ENCODE measurements at regions not wholly inside any gene's neighbourhood (a gene's known extent, or its start where the extent isn't known, plus 50 kb on each side); places are given as distances from the start of the nearest gene placed in this dataset.

DNA sequence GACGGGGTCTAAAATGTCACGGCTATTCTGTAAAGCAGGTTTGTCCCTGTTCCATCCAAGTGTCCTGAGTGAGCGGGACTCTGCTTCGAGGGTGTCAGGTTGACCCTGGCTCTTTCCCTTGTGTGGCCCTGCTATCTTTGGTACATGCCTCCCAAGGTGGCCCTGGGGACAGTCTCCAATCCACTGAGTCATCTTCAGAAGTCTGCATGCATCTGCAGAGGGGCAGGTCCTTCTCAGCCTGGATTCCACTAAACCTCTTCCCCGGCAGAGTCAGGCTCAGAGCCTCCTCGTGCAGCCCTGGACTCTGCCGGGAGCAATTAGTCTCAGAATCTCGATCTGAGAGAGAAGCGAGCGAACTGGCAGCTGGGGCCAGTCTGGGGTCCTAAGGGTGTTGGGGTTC lies 50.1 kb upstream of the KCNJ15 start:
- FAIRE-seq (no peak), DNase-seq (ENCODE audit: insufficient read length, low spot score) (no peak)
- TF ChIP-seq, protein P1, sequence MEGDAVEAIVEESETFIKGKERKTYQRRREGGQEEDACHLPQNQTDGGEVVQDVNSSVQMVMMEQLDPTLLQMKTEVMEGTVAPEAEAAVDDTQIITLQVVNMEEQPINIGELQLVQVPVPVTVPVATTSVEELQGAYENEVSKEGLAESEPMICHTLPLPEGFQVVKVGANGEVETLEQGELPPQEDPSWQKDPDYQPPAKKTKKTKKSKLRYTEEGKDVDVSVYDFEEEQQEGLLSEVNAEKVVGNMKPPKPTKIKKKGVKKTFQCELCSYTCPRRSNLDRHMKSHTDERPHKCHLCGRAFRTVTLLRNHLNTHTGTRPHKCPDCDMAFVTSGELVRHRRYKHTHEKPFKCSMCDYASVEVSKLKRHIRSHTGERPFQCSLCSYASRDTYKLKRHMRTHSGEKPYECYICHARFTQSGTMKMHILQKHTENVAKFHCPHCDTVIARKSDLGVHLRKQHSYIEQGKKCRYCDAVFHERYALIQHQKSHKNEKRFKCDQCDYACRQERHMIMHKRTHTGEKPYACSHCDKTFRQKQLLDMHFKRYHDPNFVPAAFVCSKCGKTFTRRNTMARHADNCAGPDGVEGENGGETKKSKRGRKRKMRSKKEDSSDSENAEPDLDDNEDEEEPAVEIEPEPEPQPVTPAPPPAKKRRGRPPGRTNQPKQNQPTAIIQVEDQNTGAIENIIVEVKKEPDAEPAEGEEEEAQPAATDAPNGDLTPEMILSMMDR (IDR thresholded peaks at IDR 0.05; ENCODE audit: insufficient read depth, missing control alignments) = no peak
